Immature natural killer cell (primary cell): ENCODE measurements at regions not wholly inside any gene's neighbourhood (a gene's known extent, or its start where the extent isn't known, plus 50 kb on each side); places are given as distances from the start of the nearest gene placed in this dataset.
"Not testable (repeated sequence)": the region's sequence is repeated elsewhere in the genome, so short reads cannot be mapped to it uniquely, and the experiment has no call there.

Experiments
- DNase-seq, 3 donors: peaks; one replicate each; pipeline ENCODE4 v3.0.0; 2022; ENCODE audit warnings: mixed read lengths in 1 of 3
- H3K27ac Mint-ChIP-seq, 6 donors: one replicate each; pipeline ENCODE4 v1.8.0; 2020; ENCODE audit warnings: mixed read lengths in 6 of 6, mild to moderate bottlenecking in 5 of 6, inconsistent platforms in 4 of 6, moderate library complexity in 3 of 6
- H3K27me3 Mint-ChIP-seq, 3 donors: one replicate each; pipeline ENCODE4 v1.8.0; 2020 to 2021; ENCODE audit warnings: low read depth in 3 of 3, mild to moderate bottlenecking in 3 of 3, mixed read lengths in 3 of 3, moderate library complexity in 3 of 3, inconsistent platforms in 1 of 3
- H3K36me3 Mint-ChIP-seq, 3 donors: one replicate each; pipeline ENCODE4 v1.8.0; 2020; ENCODE audit warnings: mixed read lengths in 3 of 3, inconsistent platforms in 2 of 3, mild to moderate bottlenecking in 2 of 3
- H3K4me1 Mint-ChIP-seq, 2 donors: one replicate each; pipeline ENCODE4 v1.8.0; 2020; ENCODE audit warnings: inconsistent platforms in 2 of 2, mild to moderate bottlenecking in 2 of 2, mixed read lengths in 2 of 2, moderate library complexity in 1 of 2
- H3K4me3 Mint-ChIP-seq, 5 donors: one replicate each; pipeline ENCODE4 v1.8.0; 2020; ENCODE audit warnings: mild to moderate bottlenecking in 5 of 5, mixed read lengths in 5 of 5, inconsistent platforms in 3 of 5, moderate library complexity in 3 of 5
- H3K9me3 Mint-ChIP-seq, 6 donors: one replicate each; pipeline ENCODE4 v1.8.0; 2020; ENCODE audit warnings: mild to moderate bottlenecking in 6 of 6, mixed read lengths in 6 of 6, inconsistent platforms in 4 of 6, moderate library complexity in 3 of 6

- H3K9me3 Mint-ChIP-seq: peaks cover 0 to 4% (median 0%) of the 10 kb centered on the region in 6 donors
- peaks cover 1 to 6% (median 2%) of the 10 kb centered on the region in 3 donors for H3K27me3 Mint-ChIP-seq
- peaks cover 0 to 3% (median 0%) of the 10 kb centered on the region in 3 donors for H3K36me3 Mint-ChIP-seq
- H3K27ac Mint-ChIP-seq: no peak overlapping the region
- no peak overlapping the region for H3K4me3 Mint-ChIP-seq
- DNase-seq: no peak
- H3K4me1 Mint-ChIP-seq: peaks cover 0 to 1% of the 10 kb centered on the region in 2 donors
Observed at GRCh38 chr20:59110607-59111006, 53.0 kb upstream of the ZNF831 start.

DNA sequence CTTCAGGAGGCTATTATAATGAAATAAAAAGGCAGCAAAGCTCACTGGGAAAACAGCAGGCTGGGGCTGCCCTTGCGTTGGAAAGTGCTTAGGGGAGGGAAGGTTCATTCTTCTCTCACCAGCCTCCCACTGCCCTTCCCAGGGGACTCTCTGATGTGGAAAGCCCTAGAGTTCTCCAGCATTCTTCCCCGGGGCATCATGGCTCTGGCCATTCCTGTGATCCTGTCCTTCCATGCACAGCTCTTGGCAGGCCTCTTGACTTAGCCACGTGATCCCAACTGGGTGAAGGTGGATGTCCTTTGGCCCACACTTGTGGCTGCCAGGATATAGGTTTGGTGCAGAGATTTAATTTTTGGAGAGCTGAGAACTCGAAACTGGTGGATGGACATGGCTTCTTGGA lies 58.0 kb upstream of the ZNF831 start:
- Mint-ChIP-seq H3K36me3 (no peaks in the 10 kb centered on the region), H3K27me3 (peaks cover 1 to 6% (median 2%) of the 10 kb centered on the region in 3 donors), H3K4me1 (peaks cover 9 to 10% of the 10 kb centered on the region in 2 donors), H3K9me3 (peaks cover 0 to 4% (median 0%) of the 10 kb centered on the region in 6 donors), H3K27ac (no peak overlapping the region), H3K4me3 (no peak overlapping the region)
- DNase-seq: no peak

- peaks cover 1 to 6% (median 2%) of the 10 kb centered on the region in 3 donors for H3K27me3 Mint-ChIP-seq
- H3K36me3 Mint-ChIP-seq: no peaks in the 10 kb centered on the region
- peaks cover 9 to 10% of the 10 kb centered on the region in 2 donors for H3K4me1 Mint-ChIP-seq
- DNase-seq: no peak
- H3K4me3 Mint-ChIP-seq: no peak overlapping the region
- no peak overlapping the region for H3K27ac Mint-ChIP-seq
- peaks cover 0 to 4% (median 0%) of the 10 kb centered on the region in 6 donors for H3K9me3 Mint-ChIP-seq
Observed at GRCh38 chr20:59104831-59105230, 58.8 kb upstream of the ZNF831 start.

- peaks cover 0 to 4% (median 0%) of the 10 kb centered on the region in 6 donors for H3K9me3 Mint-ChIP-seq
- peaks cover 1 to 2% (median 2%) of the 10 kb centered on the region in 3 donors for H3K27me3 Mint-ChIP-seq
- H3K36me3 Mint-ChIP-seq: no peaks in the 10 kb centered on the region
- no peak for DNase-seq
- H3K27ac Mint-ChIP-seq: no peak overlapping the region
- H3K4me1 Mint-ChIP-seq: peaks cover 9 to 10% of the 10 kb centered on the region in 2 donors
- H3K4me3 Mint-ChIP-seq: no peak overlapping the region
Observed at GRCh38 chr20:59103573-59103972, 60.0 kb upstream of the ZNF831 start.

GRCh38 chr20:59102841-59103299 lies 60.3 kb upstream of the PRELID3B start:
- Mint-ChIP-seq H3K27ac (no peak overlapping the region), H3K9me3 (peaks cover 0 to 4% (median 0%) of the 10 kb centered on the region in 6 donors), H3K4me1 (peaks cover 9 to 10% of the 10 kb centered on the region in 2 donors), H3K36me3 (no peaks in the 10 kb centered on the region), H3K27me3 (peaks cover 0 to 2% (median 1%) of the 10 kb centered on the region in 3 donors), H3K4me3 (no peak overlapping the region)
- DNase-seq: no peak

GRCh38 chr20:59101961-59102360 lies 59.4 kb upstream of the PRELID3B start:
- DNase-seq: no peak
- Mint-ChIP-seq H3K27ac (no peak overlapping the region), H3K4me1 (peaks cover 9 to 10% of the 10 kb centered on the region in 2 donors), H3K4me3 (no peak overlapping the region), H3K36me3 (no peaks in the 10 kb centered on the region), H3K27me3 (peaks cover 0 to 2% (median 1%) of the 10 kb centered on the region in 3 donors), H3K9me3 (peaks cover 0 to 4% (median 0%) of the 10 kb centered on the region in 6 donors)

GRCh38 chr20:59099864-59100263 lies 57.3 kb upstream of the PRELID3B start:
- not testable (repeated sequence) for DNase-seq, H3K36me3 Mint-ChIP-seq, H3K27ac Mint-ChIP-seq, H3K27me3 Mint-ChIP-seq, H3K4me3 Mint-ChIP-seq, H3K9me3 Mint-ChIP-seq
- peaks cover 13 to 19% of the 10 kb centered on the region in 2 donors for H3K4me1 Mint-ChIP-seq

- DNase-seq: no peak
- Mint-ChIP-seq H3K4me3 (no peak overlapping the region), H3K4me1 (peaks cover 6 to 11% of the 10 kb centered on the region in 2 donors), H3K27me3 (peaks cover 0 to 3% (median 0%) of the 10 kb centered on the region in 3 donors), H3K27ac (peak overlapping the region in 4 of 6 donors; percentile 0 to 35 (median 20)), H3K9me3 (no peaks in the 10 kb centered on the region), H3K36me3 (no peaks in the 10 kb centered on the region)
Observed at GRCh38 chr20:59095140-59095539, 52.6 kb upstream of the PRELID3B start.

DNA sequence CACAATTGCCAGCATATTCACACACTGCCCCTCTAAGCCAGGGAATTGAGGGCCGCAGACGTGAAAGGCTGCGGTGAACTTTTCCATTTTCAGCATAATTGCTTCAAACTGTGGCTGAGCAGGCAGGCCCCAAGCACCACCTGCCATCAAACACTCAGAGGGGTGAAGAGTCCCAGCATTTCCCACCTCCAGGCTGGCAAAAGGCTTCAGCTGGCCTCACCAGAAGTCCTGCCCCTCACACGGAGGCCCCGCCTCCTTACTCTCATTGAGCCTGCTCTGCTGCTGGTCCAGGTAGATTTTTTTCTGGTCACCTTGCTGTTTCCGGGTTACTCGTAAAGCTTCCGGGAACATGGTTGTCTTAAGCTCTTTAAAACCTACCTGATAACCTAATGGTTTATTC lies 52.0 kb upstream of the PRELID3B start:
- H3K27ac Mint-ChIP-seq: no peak overlapping the region
- H3K36me3 Mint-ChIP-seq: no peaks in the 10 kb centered on the region
- H3K4me1 Mint-ChIP-seq: peaks cover 6 to 11% of the 10 kb centered on the region in 2 donors
- DNase-seq: no peak
- H3K4me3 Mint-ChIP-seq: no peak overlapping the region
- H3K27me3 Mint-ChIP-seq: peaks cover 0 to 3% (median 0%) of the 10 kb centered on the region in 3 donors
- H3K9me3 Mint-ChIP-seq: no peaks in the 10 kb centered on the region
